ENCODE measurements at regions not wholly inside any gene's neighbourhood (a gene's known extent, or its start where the extent isn't known, plus 50 kb on each side); places are given as distances from the start of the nearest gene placed in this dataset.
"Not testable (repeated sequence)": the region's sequence is repeated elsewhere in the genome, so short reads cannot be mapped to it uniquely, and the experiment has no call there.

DNA sequence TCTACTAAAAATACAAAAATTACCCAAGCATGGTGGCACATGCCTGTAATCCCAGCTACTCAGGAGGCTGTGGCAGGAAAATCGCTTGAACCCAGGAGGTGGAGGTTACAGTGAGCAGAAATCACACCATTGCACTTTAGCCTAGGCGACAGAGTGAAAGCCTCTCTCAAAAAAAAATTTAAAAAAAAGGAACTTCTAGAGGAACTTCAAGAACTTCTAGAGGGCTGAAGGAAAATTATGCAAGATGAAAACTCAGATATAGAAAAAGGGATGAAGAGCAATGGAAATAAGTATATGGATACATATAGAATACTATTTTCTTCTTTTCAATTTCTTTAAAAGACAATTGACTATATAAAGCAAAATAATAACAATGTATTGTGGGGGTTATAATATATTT, 51.2 kb upstream of the PRR5 start:
- H3K36me3 Mint-ChIP-seq (ENCODE audit: low read depth), result no peaks in the 10 kb centered on the region
- no peaks in the 10 kb centered on the region for H3K4me1 Mint-ChIP-seq (ENCODE audit: low read depth)
- no peak overlapping the region for H3K4me3 Mint-ChIP-seq
- DNase-seq, result no peak
- no peak for ATAC-seq
- ChIA-PET CTCF (interaction anchor here (1.4 kb wide), 1 partner anchor 25 kb away, joined by 5 read pairs; no protein-coding TSS in a partner anchor), POLR2A (no interaction called here)
- no peak overlapping the region for H3K27ac Mint-ChIP-seq
- no peaks in the 10 kb centered on the region for H3K9me3 Mint-ChIP-seq (ENCODE audit: insufficient read depth)
- no peaks in the 10 kb centered on the region for H3K27me3 Mint-ChIP-seq (ENCODE audit: low read depth)

DNA sequence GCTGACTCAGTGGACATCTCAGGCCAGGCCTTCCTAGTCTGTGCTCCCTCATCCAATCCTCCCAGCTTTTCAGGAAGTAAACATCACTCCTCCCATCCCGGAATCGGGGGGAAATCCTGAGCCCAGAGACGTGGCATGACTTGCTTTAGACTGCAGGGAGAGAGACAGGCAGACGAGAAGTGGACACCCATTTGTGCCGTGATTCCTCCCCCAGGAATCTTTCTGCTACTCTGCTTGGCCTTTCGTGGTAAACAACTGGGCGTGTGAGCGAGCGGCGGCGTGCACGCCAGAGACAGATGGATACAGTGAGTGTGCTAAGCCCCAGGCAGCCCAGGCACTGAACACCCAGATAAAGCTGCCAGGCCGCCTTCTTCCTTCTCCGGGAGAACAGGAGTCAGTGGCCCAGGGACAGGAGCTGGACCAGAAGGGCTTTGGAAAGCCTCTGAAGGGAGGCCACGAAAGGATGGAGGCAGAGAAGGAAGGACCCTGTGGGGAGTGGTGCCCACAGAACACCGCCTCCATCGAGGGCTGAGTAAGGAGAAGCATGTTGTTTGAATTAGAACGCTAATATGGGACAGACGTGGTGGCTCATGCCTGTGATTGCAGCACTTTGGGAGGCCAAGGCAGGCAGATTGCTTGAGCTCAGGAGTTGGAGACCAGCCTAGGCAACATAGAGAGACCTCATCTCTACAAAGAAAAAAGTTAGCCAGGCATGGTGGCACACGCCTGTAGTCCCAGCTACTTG, 53.0 kb upstream of the PRR5 start:
- ATAC-seq (no peak), DNase-seq (no peak)
- Mint-ChIP-seq H3K27me3 (ENCODE audit: low read depth) (peaks cover 7% of the 10 kb centered on the region), H3K4me3 (no peak overlapping the region), H3K4me1 (ENCODE audit: low read depth) (no peaks in the 10 kb centered on the region), H3K27ac (no peak overlapping the region), H3K36me3 (ENCODE audit: low read depth) (no peaks in the 10 kb centered on the region), H3K9me3 (ENCODE audit: insufficient read depth) (no peaks in the 10 kb centered on the region)
- ChIA-PET CTCF (interaction anchor here (1.2 to 1.5 kb wide), 2 partner anchors 35 to 36 kb away, joined by 4 to 5 read pairs; no protein-coding TSS in a partner anchor), POLR2A (no interaction called here)

DNA sequence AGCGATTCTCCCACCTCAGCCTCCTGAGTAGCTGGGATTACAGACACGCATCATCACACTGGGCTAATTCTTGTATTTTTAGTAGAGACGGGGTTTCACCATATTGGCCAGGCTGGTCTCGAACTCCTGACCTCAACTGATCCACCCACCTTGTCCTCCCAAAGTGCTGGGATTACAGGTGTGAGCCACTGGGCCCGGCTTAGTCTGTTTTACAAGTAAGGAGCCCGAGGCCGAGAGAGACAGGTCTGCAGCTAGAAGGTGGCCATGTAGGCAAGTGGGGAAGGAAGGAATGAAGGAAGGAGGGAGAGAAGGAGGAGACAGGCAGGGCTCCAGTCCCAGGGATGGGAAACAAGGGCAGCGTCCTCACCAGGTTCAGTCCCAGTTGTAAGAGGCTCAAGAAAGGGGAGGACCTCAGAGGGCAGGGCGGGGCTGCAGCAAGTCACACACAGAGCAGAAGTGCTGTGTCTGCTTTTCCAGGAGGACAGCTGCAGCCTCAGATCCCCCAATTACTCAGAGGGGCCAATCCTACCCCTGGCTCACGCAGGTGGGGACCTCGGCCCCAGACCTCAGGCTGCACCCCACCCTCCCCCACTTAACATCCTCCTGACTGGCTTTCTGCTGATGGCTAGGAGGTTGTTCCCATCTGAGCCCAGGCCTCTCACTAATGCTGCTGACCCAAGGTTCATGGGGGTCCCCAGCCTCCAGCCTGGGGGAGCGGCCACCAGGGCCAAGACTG, 53.8 kb upstream of the PRR5 start:
- ATAC-seq (no peak), DNase-seq (no peak)
- no peaks in the 10 kb centered on the region for H3K9me3 Mint-ChIP-seq (ENCODE audit: insufficient read depth)
- H3K27ac Mint-ChIP-seq, result no peak overlapping the region
- ChIA-PET CTCF (no interaction called here), POLR2A (no interaction called here)
- no peaks in the 10 kb centered on the region for H3K36me3 Mint-ChIP-seq (ENCODE audit: low read depth)
- no peaks in the 10 kb centered on the region for H3K4me1 Mint-ChIP-seq (ENCODE audit: low read depth)
- no peak overlapping the region for H3K4me3 Mint-ChIP-seq
- peaks cover 9% of the 10 kb centered on the region for H3K27me3 Mint-ChIP-seq (ENCODE audit: low read depth)

DNA sequence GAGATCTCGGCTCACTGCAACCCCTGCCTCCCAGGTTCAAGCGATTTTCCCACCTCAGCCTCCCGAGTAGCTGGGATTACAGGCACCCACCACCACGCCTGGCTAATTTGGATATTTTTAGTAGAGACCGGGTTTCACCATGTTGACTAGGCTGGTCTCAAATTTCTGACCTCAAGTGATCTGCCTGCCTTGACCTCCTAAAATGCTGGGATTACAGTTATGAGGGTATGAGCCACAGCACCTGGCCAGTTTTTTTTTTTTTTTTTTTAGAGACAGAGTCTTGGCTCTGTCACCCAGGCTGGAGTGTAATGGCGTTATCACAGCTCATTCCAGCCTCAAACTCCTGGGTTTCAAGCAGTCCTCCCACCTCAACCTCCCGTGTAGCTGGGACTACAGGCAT, 54.9 kb upstream of the PRR5 start:
- ATAC-seq (no peak), DNase-seq (no peak)
- no peak overlapping the region for H3K27ac Mint-ChIP-seq
- H3K4me1 Mint-ChIP-seq (ENCODE audit: low read depth), result no peaks in the 10 kb centered on the region
- peaks cover 13% of the 10 kb centered on the region for H3K27me3 Mint-ChIP-seq (ENCODE audit: low read depth)
- ChIA-PET POLR2A (no interaction called here), CTCF (interaction anchor here (1.0 to 1.1 kb wide), 2 partner anchors 20 to 22 kb away, joined by 3 to 4 read pairs; no protein-coding TSS in a partner anchor)
- no peak overlapping the region for H3K4me3 Mint-ChIP-seq
- H3K9me3 Mint-ChIP-seq (ENCODE audit: insufficient read depth), result no peaks in the 10 kb centered on the region
- no peaks in the 10 kb centered on the region for H3K36me3 Mint-ChIP-seq (ENCODE audit: low read depth)

DNA sequence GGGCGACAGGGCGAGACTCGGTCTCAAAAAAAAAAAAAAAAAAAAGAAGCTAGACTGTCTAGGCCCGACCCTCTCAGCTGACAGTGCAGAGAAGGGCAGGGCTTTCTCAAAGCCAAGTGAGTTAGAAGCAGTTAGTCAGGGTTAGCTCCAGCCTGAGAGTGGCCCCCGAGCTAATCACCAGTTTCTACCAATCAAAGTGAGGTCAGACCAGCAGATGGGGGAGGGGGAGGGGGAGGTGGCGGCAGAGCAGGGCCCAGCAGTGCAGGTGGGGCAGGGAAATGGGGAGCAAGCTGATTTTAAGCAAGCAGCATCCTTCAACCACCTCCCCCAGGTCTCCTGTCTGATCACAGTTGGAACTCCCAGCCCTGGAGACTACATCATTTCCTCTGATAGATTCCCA, 55.3 kb upstream of the PRR5 start:
- ChIA-PET CTCF (interaction anchor here (1.0 to 1.1 kb wide), 2 partner anchors 21 to 23 kb away, joined by 3 to 4 read pairs; no protein-coding TSS in a partner anchor), POLR2A (no interaction called here)
- Mint-ChIP-seq H3K4me1 (ENCODE audit: low read depth) (no peaks in the 10 kb centered on the region), H3K27ac (no peak overlapping the region), H3K27me3 (ENCODE audit: low read depth) (peaks cover 13% of the 10 kb centered on the region), H3K9me3 (ENCODE audit: insufficient read depth) (no peaks in the 10 kb centered on the region), H3K4me3 (no peak overlapping the region), H3K36me3 (ENCODE audit: low read depth) (no peaks in the 10 kb centered on the region)
- DNase-seq, result no peak
- ATAC-seq, result no peak

DNA sequence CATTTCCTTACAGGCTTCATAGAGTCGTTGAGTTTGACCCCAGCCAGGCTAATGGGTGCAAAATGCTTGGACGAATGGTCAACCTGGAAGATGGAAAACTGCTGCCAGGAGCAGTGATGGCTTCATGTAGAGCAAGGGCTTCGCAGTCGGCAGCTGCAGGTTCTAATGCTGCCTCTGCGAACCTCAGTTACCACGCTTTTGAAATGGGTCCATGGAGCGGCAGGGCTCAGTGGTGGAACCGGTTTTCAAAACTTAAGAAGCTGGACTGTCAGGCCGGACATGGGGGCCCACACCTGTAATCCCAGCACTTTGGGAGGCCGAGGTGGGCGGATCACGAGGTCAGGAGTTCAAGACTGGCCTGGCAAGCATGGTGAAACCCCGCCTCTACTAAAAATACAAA, 55.9 kb upstream of the PRR5 start:
- Mint-ChIP-seq H3K27ac (no peak overlapping the region), H3K4me1 (ENCODE audit: low read depth) (no peaks in the 10 kb centered on the region), H3K36me3 (ENCODE audit: low read depth) (no peaks in the 10 kb centered on the region), H3K27me3 (ENCODE audit: low read depth) (peaks cover 13% of the 10 kb centered on the region), H3K4me3 (no peak overlapping the region), H3K9me3 (ENCODE audit: insufficient read depth) (no peaks in the 10 kb centered on the region)
- ATAC-seq (no peak), DNase-seq (no peak)
- ChIA-PET POLR2A (no interaction called here), CTCF (interaction anchor here (0.8 to 1.1 kb wide), 4 partner anchors 18 to 40 kb away, joined by 3 to 4 read pairs (median 3); no protein-coding TSS in a partner anchor)

DNA sequence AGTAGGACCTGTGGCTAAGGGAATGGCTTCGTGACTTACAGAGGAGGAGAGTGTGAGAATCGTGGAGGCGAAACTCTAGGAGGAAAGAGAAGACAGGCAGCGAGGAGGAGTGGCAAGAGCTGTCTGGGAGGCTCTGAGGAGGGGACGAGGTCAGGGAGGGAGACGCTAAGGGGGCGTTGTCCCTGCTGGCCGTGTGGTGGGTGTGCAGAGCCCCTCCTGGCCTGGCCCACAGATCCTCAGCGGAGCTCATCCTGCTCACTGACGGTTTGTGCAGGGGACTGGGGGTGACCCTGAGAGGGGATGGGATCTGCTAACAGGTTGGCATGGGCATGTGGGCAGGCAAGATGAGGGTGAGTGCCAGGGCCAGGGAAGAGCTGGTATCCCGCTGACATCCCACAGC, 56.5 kb upstream of the PRR5 start:
- ChIA-PET POLR2A (no interaction called here), CTCF (interaction anchor here (0.8 to 1.0 kb wide), 2 partner anchors 19 to 40 kb away, joined by 3 read pairs; no protein-coding TSS in a partner anchor)
- Mint-ChIP-seq H3K4me1 (ENCODE audit: low read depth) (no peaks in the 10 kb centered on the region), H3K27ac (no peak overlapping the region), H3K4me3 (no peak overlapping the region), H3K9me3 (ENCODE audit: insufficient read depth) (no peaks in the 10 kb centered on the region), H3K36me3 (ENCODE audit: low read depth) (no peaks in the 10 kb centered on the region), H3K27me3 (ENCODE audit: low read depth) (peaks cover 13% of the 10 kb centered on the region)
- DNase-seq (no peak), ATAC-seq (no peak)

DNA sequence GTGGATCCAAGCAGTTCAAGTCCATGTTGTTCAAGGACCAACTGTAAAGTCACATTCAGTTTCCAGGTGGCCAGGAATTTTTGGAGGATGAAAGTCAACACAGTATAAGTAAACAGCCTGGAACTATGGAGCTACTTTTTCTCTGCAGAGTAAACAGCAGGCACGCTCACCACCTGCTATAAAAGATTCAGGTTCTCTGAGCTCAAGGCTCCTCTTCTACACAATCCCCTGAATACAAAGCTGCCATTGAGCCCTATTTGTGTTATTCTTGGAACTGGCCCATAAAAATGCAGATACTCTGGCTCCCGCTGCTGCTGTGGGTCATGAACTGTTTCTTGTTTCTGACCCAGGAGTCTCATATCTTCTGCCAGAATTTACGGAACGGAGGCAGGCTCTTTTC, 56.9 kb upstream of the PRR5 start:
- no peak overlapping the region for H3K27ac Mint-ChIP-seq
- H3K27me3 Mint-ChIP-seq (ENCODE audit: low read depth), result peaks cover 13% of the 10 kb centered on the region
- CTCF ChIA-PET, result interaction anchor here (1.0 kb wide), 1 partner anchor 41 kb away, joined by 3 read pairs; no protein-coding TSS in a partner anchor
- no peaks in the 10 kb centered on the region for H3K36me3 Mint-ChIP-seq (ENCODE audit: low read depth)
- no peak for DNase-seq
- H3K4me3 Mint-ChIP-seq, result no peak overlapping the region
- no peaks in the 10 kb centered on the region for H3K9me3 Mint-ChIP-seq (ENCODE audit: insufficient read depth)
- POLR2A ChIA-PET, result no interaction called here
- ATAC-seq, result no peak
- no peaks in the 10 kb centered on the region for H3K4me1 Mint-ChIP-seq (ENCODE audit: low read depth)

DNA sequence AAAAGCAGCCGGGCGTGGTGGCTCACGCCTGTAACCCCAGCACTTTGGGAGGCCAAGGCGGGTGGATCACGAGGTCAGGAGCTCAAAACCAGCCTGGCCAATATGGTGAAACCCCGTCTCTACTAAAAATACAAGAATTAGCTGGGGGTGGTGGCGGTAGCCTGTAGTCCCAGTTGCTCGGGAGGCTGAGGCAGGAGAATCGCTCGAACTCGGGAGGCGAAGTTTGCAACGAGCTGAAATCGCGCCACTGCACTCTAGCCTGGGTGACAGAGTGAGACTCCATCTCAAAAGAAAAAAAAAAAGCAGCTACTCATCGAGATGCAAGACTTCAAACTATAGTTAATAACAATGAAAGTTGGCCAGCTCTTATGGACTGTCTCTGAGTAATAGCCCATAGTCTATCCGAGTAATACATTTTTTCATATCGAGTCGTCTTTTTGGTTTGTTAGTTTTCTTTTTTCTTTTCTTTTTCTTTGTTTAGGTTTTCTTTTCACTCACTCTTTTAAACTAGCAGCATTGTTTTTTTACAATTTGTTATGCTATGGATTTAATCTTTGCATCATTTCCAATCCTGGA, 58.4 kb upstream of the PRR5 start:
- H3K4me1 Mint-ChIP-seq (ENCODE audit: low read depth); H3K36me3 Mint-ChIP-seq (ENCODE audit: low read depth); H3K4me3 Mint-ChIP-seq: not testable (repeated sequence)

DNA sequence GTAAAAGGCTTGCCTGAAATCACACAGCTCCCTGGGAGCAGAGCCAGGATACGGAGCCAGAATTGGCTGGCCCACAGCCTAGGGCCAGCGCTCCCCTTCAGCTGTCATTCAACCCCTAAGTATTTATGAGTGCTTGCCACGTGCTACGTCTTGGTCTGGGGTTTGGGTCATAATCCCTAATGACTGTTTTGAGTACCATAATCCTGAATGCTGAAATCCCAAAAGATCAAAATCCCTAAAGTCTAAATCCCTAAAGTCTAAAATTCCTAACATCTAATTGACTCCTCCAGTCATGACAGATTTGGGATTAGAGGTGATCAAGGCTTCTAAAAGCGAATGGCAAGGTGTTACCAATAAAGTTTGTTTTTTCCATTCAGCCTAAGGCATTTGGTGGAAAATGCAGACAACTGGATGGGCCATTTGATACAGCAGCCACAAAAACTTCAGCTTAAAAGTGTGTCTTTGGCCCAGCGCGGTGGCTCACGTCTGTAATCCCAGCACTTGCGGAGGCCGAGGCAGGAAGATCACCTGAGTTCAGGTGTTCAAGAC, 59.8 kb upstream of the PRR5 start:
- Mint-ChIP-seq H3K36me3 (ENCODE audit: low read depth) (no peaks in the 10 kb centered on the region), H3K27me3 (ENCODE audit: low read depth) (peaks cover 15% of the 10 kb centered on the region), H3K9me3 (ENCODE audit: insufficient read depth) (no peaks in the 10 kb centered on the region), H3K27ac (no peak overlapping the region), H3K4me1 (ENCODE audit: low read depth) (no peaks in the 10 kb centered on the region), H3K4me3 (no peak overlapping the region)
- DNase-seq (no peak), ATAC-seq (no peak)
- CTCF ChIA-PET, result interaction anchor here (0.6 to 1.4 kb wide), 2 partner anchors 17 to 42 kb away, joined by 3 read pairs; no protein-coding TSS in a partner anchor
- POLR2A ChIA-PET, result no interaction called here

More for the DNA sequence above, 58.4 kb upstream of the PRR5 start:
- H3K9me3 Mint-ChIP-seq (ENCODE audit: insufficient read depth); POLR2A ChIA-PET; ATAC-seq; H3K27ac Mint-ChIP-seq; DNase-seq: not testable (repeated sequence)
- H3K27me3 Mint-ChIP-seq (ENCODE audit: low read depth), result peaks cover 13% of the 10 kb centered on the region
- CTCF ChIA-PET, result interaction anchor here (0.6 to 1.4 kb wide), 2 partner anchors 41 to 65 kb away, joined by 3 read pairs; no protein-coding TSS in a partner anchor

DNA sequence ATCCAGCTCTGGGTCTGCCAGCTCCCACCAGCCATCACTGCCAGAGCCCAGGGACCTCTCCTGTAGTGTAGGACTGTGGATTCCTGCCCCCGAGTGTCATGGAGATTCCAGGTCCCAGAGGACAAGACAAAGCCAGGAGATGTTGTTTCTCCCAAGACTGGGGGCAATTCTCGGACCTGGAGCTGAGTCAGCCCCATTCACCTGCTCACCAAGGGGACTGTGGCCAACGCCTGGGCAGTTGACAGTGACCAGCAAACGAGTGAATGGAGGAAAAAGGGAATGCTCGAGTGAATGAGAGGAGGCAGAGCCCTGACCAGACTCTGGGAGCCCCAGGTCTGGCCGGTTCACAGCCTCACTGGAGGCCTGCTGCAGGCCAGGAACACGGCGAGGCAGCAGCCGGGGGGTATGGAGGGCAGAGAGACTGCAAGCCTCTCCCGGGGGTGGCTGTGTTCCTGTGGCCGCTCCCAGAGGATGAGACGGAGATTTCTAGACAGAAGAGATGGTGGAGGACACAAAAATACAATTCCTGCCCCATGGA, 61.3 kb upstream of the PRR5 start:
- POLR2A ChIA-PET, result no interaction called here
- no peaks in the 10 kb centered on the region for H3K9me3 Mint-ChIP-seq (ENCODE audit: insufficient read depth)
- no peak overlapping the region for H3K4me3 Mint-ChIP-seq
- no peak for DNase-seq
- H3K27ac Mint-ChIP-seq, result no peak overlapping the region
- ATAC-seq, result no peak
- peaks cover 26% of the 10 kb centered on the region for H3K27me3 Mint-ChIP-seq (ENCODE audit: low read depth)
- no peaks in the 10 kb centered on the region for H3K36me3 Mint-ChIP-seq (ENCODE audit: low read depth)
- CTCF ChIA-PET, result no interaction called here
- H3K4me1 Mint-ChIP-seq (ENCODE audit: low read depth), result no peaks in the 10 kb centered on the region

Data from activated CD8-positive, alpha-beta T cell treated with anti-CD3 and anti-CD28 coated beads, Interleukin-2, amount 10 ng/mL, durations not matched to agents 7 days and 5 days (primary cell).